ENCODE measurements at regions not wholly inside any gene's neighbourhood (a gene's known extent, or its start where the extent isn't known, plus 50 kb on each side); places are given as distances from the start of the nearest gene placed in this dataset.
"Not testable (repeated sequence)": the region's sequence is repeated elsewhere in the genome, so short reads cannot be mapped to it uniquely, and the experiment has no call there.

DNA sequence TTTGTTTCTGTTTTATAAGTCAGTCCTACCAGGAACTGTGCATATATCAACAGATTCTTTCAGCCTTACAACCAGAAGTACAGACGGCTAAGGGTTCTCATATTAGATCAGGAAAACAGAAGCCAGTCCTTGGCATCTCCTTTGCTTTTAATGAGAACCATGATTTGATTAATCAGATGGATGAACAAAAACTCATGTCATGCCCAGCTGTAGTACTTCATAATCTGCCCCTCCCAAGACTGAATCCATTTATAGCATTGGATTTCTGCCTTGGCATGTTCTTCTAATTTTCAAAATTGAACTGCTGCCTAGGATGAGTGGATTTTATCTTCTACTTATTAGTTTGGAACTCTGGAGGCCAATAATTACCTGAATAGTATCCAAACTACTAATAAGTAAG is 617.2 kb downstream of the SLITRK5 start:
- no peak overlapping the region for H3K4me3 ChIP-seq (ENCODE audit: low read depth, low read length)
- no peak overlapping the region for H3K27ac ChIP-seq (ENCODE audit: insufficient read depth, low read length, poor library complexity, severe bottlenecking)
- no peaks in the 10 kb centered on the region for H3K36me3 ChIP-seq (ENCODE audit: control insufficient read depth, insufficient read depth, low read length)
- H3K27me3 ChIP-seq (ENCODE audit: control insufficient read depth, insufficient read depth, low read length), result no peaks in the 10 kb centered on the region
- ATAC-seq (ENCODE audit: low read depth in 2 of 2) (no peak), DNase-seq (no peak)
- Mint-ChIP-seq H3K4me1 (no peaks in the 10 kb centered on the region), H3K27me3 (no peaks in the 10 kb centered on the region), H3K27ac (no peak overlapping the region), H3K36me3 (no peaks in the 10 kb centered on the region), H3K4me3 (no peak overlapping the region), H3K9me3 (peaks cover 2 to 22% (median 6%) of the 10 kb centered on the region in 7 donors)
- no peaks in the 10 kb centered on the region for H3K4me1 ChIP-seq (ENCODE audit: control insufficient read depth, insufficient read depth, low read length, poor library complexity, severe bottlenecking)
- H3K9me3 ChIP-seq (ENCODE audit: control insufficient read depth in 2 of 2, low read length in 2 of 2), result peaks cover 0 to 22% of the 10 kb centered on the region in 2 experiments

DNA sequence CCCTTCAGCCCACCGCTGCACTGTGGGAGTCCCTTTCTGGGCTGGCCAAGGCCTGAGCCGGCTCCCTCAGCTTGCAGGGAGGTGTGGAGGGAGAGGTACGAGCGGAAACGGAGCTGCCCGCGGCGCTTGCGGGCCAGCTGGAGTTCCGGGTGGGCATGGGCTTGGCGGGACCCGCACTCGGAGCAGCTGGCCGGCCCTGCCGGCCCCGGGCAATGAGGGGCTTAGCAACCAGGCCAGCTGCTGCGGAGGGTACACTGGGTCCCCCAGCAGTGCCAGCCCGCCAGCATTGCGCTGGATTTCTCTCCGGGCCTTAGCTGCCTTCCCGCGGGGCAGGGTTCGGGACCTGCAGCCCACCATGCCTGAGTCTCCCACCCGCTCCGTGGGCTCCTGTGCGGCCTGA is 620.6 kb downstream of the SLITRK5 start:
- H3K36me3 Mint-ChIP-seq; H3K4me1 ChIP-seq (ENCODE audit: control insufficient read depth, insufficient read depth, low read length, poor library complexity, severe bottlenecking); H3K27me3 Mint-ChIP-seq; H3K27me3 ChIP-seq (ENCODE audit: control insufficient read depth, insufficient read depth, low read length); ATAC-seq (ENCODE audit: low read depth in 2 of 2); H3K36me3 ChIP-seq (ENCODE audit: control insufficient read depth, insufficient read depth, low read length); H3K9me3 ChIP-seq (ENCODE audit: control insufficient read depth in 2 of 2, low read length in 2 of 2); H3K4me1 Mint-ChIP-seq; H3K4me3 ChIP-seq (ENCODE audit: low read depth, low read length); H3K27ac ChIP-seq (ENCODE audit: insufficient read depth, low read length, poor library complexity, severe bottlenecking); H3K27ac Mint-ChIP-seq; DNase-seq; H3K4me3 Mint-ChIP-seq: not testable (repeated sequence)
- H3K9me3 Mint-ChIP-seq, result peaks cover 2 to 21% (median 6%) of the 10 kb centered on the region in 7 donors

- Histone ChIP-seq H3K27me3 (ENCODE audit: control insufficient read depth, insufficient read depth, low read length) (no peaks in the 10 kb centered on the region), H3K36me3 (ENCODE audit: control insufficient read depth, insufficient read depth, low read length) (no peaks in the 10 kb centered on the region), H3K4me3 (ENCODE audit: low read depth, low read length) (no peak overlapping the region), H3K27ac (ENCODE audit: insufficient read depth, low read length, poor library complexity, severe bottlenecking) (no peak overlapping the region), H3K4me1 (ENCODE audit: control insufficient read depth, insufficient read depth, low read length, poor library complexity, severe bottlenecking) (no peaks in the 10 kb centered on the region), H3K9me3 (ENCODE audit: control insufficient read depth in 2 of 2, low read length in 2 of 2) (peaks cover 0 to 9% of the 10 kb centered on the region in 2 experiments)
- no peak for ATAC-seq (ENCODE audit: low read depth in 2 of 2)
- no peak for DNase-seq
- Mint-ChIP-seq H3K27ac (no peak overlapping the region), H3K36me3 (no peaks in the 10 kb centered on the region), H3K27me3 (no peaks in the 10 kb centered on the region), H3K4me1 (no peaks in the 10 kb centered on the region), H3K4me3 (no peak overlapping the region), H3K9me3 (peaks cover 0 to 18% (median 5%) of the 10 kb centered on the region in 7 donors)
These were observed 623.2 kb downstream of the SLITRK5 start for GRCh38 chr13:88294368-88294767.

DNA sequence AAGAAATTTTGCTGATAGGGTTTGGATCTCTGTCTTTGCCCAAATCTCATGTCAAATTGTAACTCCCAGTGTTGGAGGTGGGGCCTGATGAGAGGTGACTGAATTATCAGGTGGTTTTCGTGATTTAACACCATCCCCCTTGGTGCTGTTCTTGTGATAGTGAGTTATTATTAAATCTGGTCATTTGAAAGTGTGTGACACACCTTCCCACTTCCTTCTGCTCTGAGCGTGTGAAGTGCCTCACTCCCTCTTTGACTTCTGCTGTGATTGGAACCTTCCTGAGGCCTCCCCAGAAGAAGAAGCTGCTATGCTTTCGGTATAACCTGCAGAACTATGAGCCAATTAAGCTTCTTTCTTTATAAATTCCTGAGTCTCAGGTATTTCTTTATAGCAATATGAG is 632.0 kb downstream of the SLITRK5 start:
- Histone ChIP-seq H3K9me3 (ENCODE audit: control insufficient read depth in 2 of 2, low read length in 2 of 2) (peaks cover 0 to 3% of the 10 kb centered on the region in 2 experiments), H3K4me3 (ENCODE audit: low read depth, low read length) (no peak overlapping the region), H3K27me3 (ENCODE audit: control insufficient read depth, insufficient read depth, low read length) (no peaks in the 10 kb centered on the region), H3K36me3 (ENCODE audit: control insufficient read depth, insufficient read depth, low read length) (no peaks in the 10 kb centered on the region), H3K4me1 (ENCODE audit: control insufficient read depth, insufficient read depth, low read length, poor library complexity, severe bottlenecking) (no peaks in the 10 kb centered on the region), H3K27ac (ENCODE audit: insufficient read depth, low read length, poor library complexity, severe bottlenecking) (no peak overlapping the region)
- ATAC-seq (ENCODE audit: low read depth in 2 of 2) (no peak), DNase-seq (no peak)
- Mint-ChIP-seq H3K4me1 (no peaks in the 10 kb centered on the region), H3K27ac (no peak overlapping the region), H3K4me3 (no peak overlapping the region), H3K36me3 (no peaks in the 10 kb centered on the region), H3K9me3 (peaks cover 0 to 23% (median 7%) of the 10 kb centered on the region in 7 donors), H3K27me3 (no peaks in the 10 kb centered on the region)

GRCh38 chr13:88303605-88304004 is 632.4 kb downstream of the SLITRK5 start:
- Histone ChIP-seq H3K36me3 (ENCODE audit: control insufficient read depth, insufficient read depth, low read length) (no peaks in the 10 kb centered on the region), H3K4me1 (ENCODE audit: control insufficient read depth, insufficient read depth, low read length, poor library complexity, severe bottlenecking) (no peaks in the 10 kb centered on the region), H3K27me3 (ENCODE audit: control insufficient read depth, insufficient read depth, low read length) (no peaks in the 10 kb centered on the region), H3K9me3 (ENCODE audit: control insufficient read depth in 2 of 2, low read length in 2 of 2) (peaks cover 0 to 3% of the 10 kb centered on the region in 2 experiments), H3K27ac (ENCODE audit: insufficient read depth, low read length, poor library complexity, severe bottlenecking) (no peak overlapping the region), H3K4me3 (ENCODE audit: low read depth, low read length) (no peak overlapping the region)
- Mint-ChIP-seq H3K4me3 (no peak overlapping the region), H3K27me3 (no peaks in the 10 kb centered on the region), H3K9me3 (peaks cover 0 to 23% (median 7%) of the 10 kb centered on the region in 7 donors), H3K27ac (peak overlapping the region in 1 of 3 donors; percentile 76), H3K4me1 (no peaks in the 10 kb centered on the region), H3K36me3 (no peaks in the 10 kb centered on the region)
- DNase-seq (no peak), ATAC-seq (ENCODE audit: low read depth in 2 of 2) (no peak)

- DNase-seq (no peak), ATAC-seq (ENCODE audit: low read depth in 2 of 2) (no peak)
- no peaks in the 10 kb centered on the region for H3K36me3 Mint-ChIP-seq
- peaks cover 0 to 8% (median 2%) of the 10 kb centered on the region in 7 donors for H3K9me3 Mint-ChIP-seq
- H3K4me3 ChIP-seq (ENCODE audit: low read depth, low read length), result no peak overlapping the region
- no peaks in the 10 kb centered on the region for H3K9me3 ChIP-seq (ENCODE audit: control insufficient read depth in 2 of 2, low read length in 2 of 2)
- H3K27ac ChIP-seq (ENCODE audit: insufficient read depth, low read length, poor library complexity, severe bottlenecking), result no peak overlapping the region
- no peaks in the 10 kb centered on the region for H3K4me1 Mint-ChIP-seq
- no peaks in the 10 kb centered on the region for H3K27me3 Mint-ChIP-seq
- no peaks in the 10 kb centered on the region for H3K27me3 ChIP-seq (ENCODE audit: control insufficient read depth, insufficient read depth, low read length)
- H3K4me1 ChIP-seq (ENCODE audit: control insufficient read depth, insufficient read depth, low read length, poor library complexity, severe bottlenecking), result no peaks in the 10 kb centered on the region
- no peaks in the 10 kb centered on the region for H3K36me3 ChIP-seq (ENCODE audit: control insufficient read depth, insufficient read depth, low read length)
- H3K4me3 Mint-ChIP-seq, result no peak overlapping the region
- H3K27ac Mint-ChIP-seq, result no peak overlapping the region
These were observed 643.3 kb downstream of the SLITRK5 start for GRCh38 chr13:88314496-88314895.

GRCh38 chr13:88329066-88329465 is 657.9 kb downstream of the SLITRK5 start:
- DNase-seq, result no peak

GRCh38 chr13:88339271-88339741 is 668.1 kb downstream of the SLITRK5 start:
- H3K27me3 Mint-ChIP-seq, result no peaks in the 10 kb centered on the region

More at GRCh38 chr13:88329066-88329465, 657.9 kb downstream of the SLITRK5 start:
- no peak overlapping the region for H3K4me3 Mint-ChIP-seq
- no peaks in the 10 kb centered on the region for H3K4me1 Mint-ChIP-seq
- no peak for ATAC-seq (ENCODE audit: low read depth in 2 of 2)
- Histone ChIP-seq H3K36me3 (ENCODE audit: control insufficient read depth, insufficient read depth, low read length) (no peaks in the 10 kb centered on the region), H3K27ac (ENCODE audit: insufficient read depth, low read length, poor library complexity, severe bottlenecking) (no peak overlapping the region), H3K4me1 (ENCODE audit: control insufficient read depth, insufficient read depth, low read length, poor library complexity, severe bottlenecking) (no peaks in the 10 kb centered on the region), H3K4me3 (ENCODE audit: low read depth, low read length) (no peak overlapping the region), H3K27me3 (ENCODE audit: control insufficient read depth, insufficient read depth, low read length) (no peaks in the 10 kb centered on the region), H3K9me3 (ENCODE audit: control insufficient read depth in 2 of 2, low read length in 2 of 2) (peaks cover 0 to 6% of the 10 kb centered on the region in 2 experiments)
- no peak overlapping the region for H3K27ac Mint-ChIP-seq
- peaks cover 0 to 9% (median 7%) of the 10 kb centered on the region in 7 donors for H3K9me3 Mint-ChIP-seq
- H3K36me3 Mint-ChIP-seq, result no peaks in the 10 kb centered on the region
- no peaks in the 10 kb centered on the region for H3K27me3 Mint-ChIP-seq

More at GRCh38 chr13:88339271-88339741, 668.1 kb downstream of the SLITRK5 start:
- H3K4me3 ChIP-seq (ENCODE audit: low read depth, low read length), result no peak overlapping the region
- Mint-ChIP-seq H3K36me3 (no peaks in the 10 kb centered on the region), H3K4me3 (no peak overlapping the region), H3K9me3 (peaks cover 6 to 21% (median 15%) of the 10 kb centered on the region in 7 donors), H3K27ac (no peak overlapping the region), H3K4me1 (no peaks in the 10 kb centered on the region)
- peaks cover 0 to 7% of the 10 kb centered on the region in 2 experiments for H3K9me3 ChIP-seq (ENCODE audit: control insufficient read depth in 2 of 2, low read length in 2 of 2)
- DNase-seq (no peak), ATAC-seq (ENCODE audit: low read depth in 2 of 2) (no peak)
- H3K27ac ChIP-seq (ENCODE audit: insufficient read depth, low read length, poor library complexity, severe bottlenecking), result no peak overlapping the region
- no peaks in the 10 kb centered on the region for H3K4me1 ChIP-seq (ENCODE audit: control insufficient read depth, insufficient read depth, low read length, poor library complexity, severe bottlenecking)
- no peaks in the 10 kb centered on the region for H3K36me3 ChIP-seq (ENCODE audit: control insufficient read depth, insufficient read depth, low read length)
- no peaks in the 10 kb centered on the region for H3K27me3 ChIP-seq (ENCODE audit: control insufficient read depth, insufficient read depth, low read length)

Data from CD4-positive, CD25-positive, alpha-beta regulatory T cell (primary cell).